ENCODE measurements at regions not wholly inside any gene's neighbourhood (a gene's known extent, or its start where the extent isn't known, plus 50 kb on each side); places are given as distances from the start of the nearest gene placed in this dataset.

GRCh38 chr13:99834246-99834645 lies 137.3 kb downstream of the ZIC5 start:
- H3K4me3 ChIP-seq (ENCODE audit: low read length) = no peak overlapping the region
- no peak for TF ChIP-seq CTCF (conservative IDR thresholded peaks at IDR 0.05; ENCODE audit: low read depth, low read length)
- DNase-seq (ENCODE audit: low read depth) = no peak

- H3K4me3 ChIP-seq (ENCODE audit: low read length) = no peak overlapping the region
- no peak for DNase-seq (ENCODE audit: low read depth)
- no peak for TF ChIP-seq CTCF (conservative IDR thresholded peaks at IDR 0.05; ENCODE audit: low read depth, low read length)
Observed at GRCh38 chr13:99832347-99832746, 139.2 kb downstream of the ZIC5 start.

- H3K4me3 ChIP-seq (ENCODE audit: low read length) = no peak overlapping the region
- no peak for TF ChIP-seq CTCF (conservative IDR thresholded peaks at IDR 0.05; ENCODE audit: low read depth, low read length)
- DNase-seq (ENCODE audit: low read depth) = no peak
Observed at GRCh38 chr13:99830931-99831330, 140.6 kb downstream of the ZIC5 start.

- no peak overlapping the region for H3K4me3 ChIP-seq (ENCODE audit: low read length)
- DNase-seq (ENCODE audit: low read depth) = no peak
- no peak for TF ChIP-seq CTCF (conservative IDR thresholded peaks at IDR 0.05; ENCODE audit: low read depth, low read length)
Observed at GRCh38 chr13:99829593-99830239, 141.9 kb downstream of the ZIC5 start.

GRCh38 chr13:99829161-99829560 lies 142.4 kb downstream of the ZIC5 start:
- DNase-seq (ENCODE audit: low read depth) = no peak
- no peak for TF ChIP-seq CTCF (conservative IDR thresholded peaks at IDR 0.05; ENCODE audit: low read depth, low read length)
- no peak overlapping the region for H3K4me3 ChIP-seq (ENCODE audit: low read length)

- no peak for TF ChIP-seq CTCF (conservative IDR thresholded peaks at IDR 0.05; ENCODE audit: low read depth, low read length)
- DNase-seq (ENCODE audit: low read depth) = no peak
- no peak overlapping the region for H3K4me3 ChIP-seq (ENCODE audit: low read length)
Observed at GRCh38 chr13:99828735-99829134, 142.8 kb downstream of the ZIC5 start.

GRCh38 chr13:99828123-99828522 lies 143.4 kb downstream of the ZIC5 start:
- no peak for TF ChIP-seq CTCF (conservative IDR thresholded peaks at IDR 0.05; ENCODE audit: low read depth, low read length)
- H3K4me3 ChIP-seq (ENCODE audit: low read length) = no peak overlapping the region
- no peak for DNase-seq (ENCODE audit: low read depth)
